ENCODE measurements at regions not wholly inside any gene's neighbourhood (a gene's known extent, or its start where the extent isn't known, plus 50 kb on each side); places are given as distances from the start of the nearest gene placed in this dataset.

DNA sequence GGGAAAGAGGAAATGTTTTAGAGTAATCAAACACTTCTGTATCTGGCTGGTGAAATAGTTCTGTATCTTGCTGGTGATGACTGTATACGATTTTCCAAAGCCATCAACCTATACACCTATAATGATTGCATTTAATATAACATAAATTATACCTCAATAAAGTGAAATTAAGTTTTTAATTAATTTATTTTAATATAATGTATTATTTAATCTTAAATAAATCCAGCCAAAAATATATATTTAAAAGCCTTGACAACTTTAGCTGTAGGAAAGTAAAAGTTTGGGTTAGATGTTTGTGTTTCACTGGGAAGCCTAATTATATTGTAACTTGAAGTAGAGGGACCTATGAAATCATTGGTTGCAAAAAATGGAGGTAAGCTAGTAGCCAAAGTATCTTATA, 654.8 kb upstream of the MIS18BP1 start:
- Histone ChIP-seq H3K27me3 (ENCODE audit: low read depth) (no peaks in the 10 kb centered on the region), H3K4me1 (no peaks in the 10 kb centered on the region), H3K27ac (no peak overlapping the region), H3K9me3 (no peaks in the 10 kb centered on the region), H3K36me3 (no peaks in the 10 kb centered on the region), H3K4me3 (no peak overlapping the region)
- ATAC-seq = no peak
- intact Hi-C loops (cut with DNase I) = no loop called here
- TF ChIP-seq, protein P1, sequence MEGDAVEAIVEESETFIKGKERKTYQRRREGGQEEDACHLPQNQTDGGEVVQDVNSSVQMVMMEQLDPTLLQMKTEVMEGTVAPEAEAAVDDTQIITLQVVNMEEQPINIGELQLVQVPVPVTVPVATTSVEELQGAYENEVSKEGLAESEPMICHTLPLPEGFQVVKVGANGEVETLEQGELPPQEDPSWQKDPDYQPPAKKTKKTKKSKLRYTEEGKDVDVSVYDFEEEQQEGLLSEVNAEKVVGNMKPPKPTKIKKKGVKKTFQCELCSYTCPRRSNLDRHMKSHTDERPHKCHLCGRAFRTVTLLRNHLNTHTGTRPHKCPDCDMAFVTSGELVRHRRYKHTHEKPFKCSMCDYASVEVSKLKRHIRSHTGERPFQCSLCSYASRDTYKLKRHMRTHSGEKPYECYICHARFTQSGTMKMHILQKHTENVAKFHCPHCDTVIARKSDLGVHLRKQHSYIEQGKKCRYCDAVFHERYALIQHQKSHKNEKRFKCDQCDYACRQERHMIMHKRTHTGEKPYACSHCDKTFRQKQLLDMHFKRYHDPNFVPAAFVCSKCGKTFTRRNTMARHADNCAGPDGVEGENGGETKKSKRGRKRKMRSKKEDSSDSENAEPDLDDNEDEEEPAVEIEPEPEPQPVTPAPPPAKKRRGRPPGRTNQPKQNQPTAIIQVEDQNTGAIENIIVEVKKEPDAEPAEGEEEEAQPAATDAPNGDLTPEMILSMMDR (IDR thresholded peaks at IDR 0.05) = no peak
- no peak for DNase-seq

DNA sequence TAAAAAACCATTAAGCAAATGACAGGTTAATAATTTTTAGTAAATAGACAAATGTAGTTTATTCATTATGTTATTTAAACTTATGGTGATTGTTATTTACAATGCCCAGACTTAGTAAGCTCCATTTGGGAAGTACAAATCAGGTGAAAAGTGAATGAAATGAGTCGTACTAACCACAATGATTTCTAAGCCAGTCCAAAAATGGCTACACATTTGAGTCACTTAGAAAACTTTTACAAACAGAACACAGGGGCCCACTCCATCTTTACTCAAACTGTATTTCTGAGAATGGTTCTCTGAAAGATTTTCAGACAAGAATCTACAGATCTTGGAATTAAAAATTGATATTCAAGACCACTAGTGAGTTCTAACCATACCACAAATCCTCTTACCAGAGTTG, 653.3 kb upstream of the MIS18BP1 start:
- TF ChIP-seq, protein P1 (IDR thresholded peaks at IDR 0.05) = no peak
- no peaks in the 10 kb centered on the region for H3K9me3 ChIP-seq
- H3K36me3 ChIP-seq = no peaks in the 10 kb centered on the region
- H3K27me3 ChIP-seq (ENCODE audit: low read depth) = no peaks in the 10 kb centered on the region
- no peaks in the 10 kb centered on the region for H3K4me1 ChIP-seq
- no peak overlapping the region for H3K27ac ChIP-seq
- H3K4me3 ChIP-seq = no peak overlapping the region
- no peak for DNase-seq
- no peak for ATAC-seq
- intact Hi-C loops (cut with DNase I) = no loop called here

DNA sequence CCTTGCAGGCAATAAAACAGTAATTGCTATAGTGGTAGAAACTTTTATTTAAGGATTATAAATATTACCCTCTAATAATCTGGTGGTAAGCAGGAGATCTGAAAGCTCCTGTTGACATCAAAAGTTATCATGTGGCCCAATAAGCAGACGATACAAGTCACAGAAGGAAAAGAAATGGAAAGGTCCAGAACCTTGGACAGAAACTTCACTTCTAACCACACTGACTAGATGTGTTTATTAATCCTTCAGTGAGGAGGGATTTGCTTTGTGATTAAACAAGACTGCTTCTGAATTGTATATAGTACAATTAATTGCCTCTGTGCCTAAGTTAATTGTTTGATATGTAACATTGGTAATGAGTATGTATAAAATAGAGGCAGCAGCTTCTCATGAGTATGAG, 652.7 kb upstream of the MIS18BP1 start:
- DNase-seq = no peak
- intact Hi-C loops (cut with DNase I) = no loop called here
- ATAC-seq = no peak

DNA sequence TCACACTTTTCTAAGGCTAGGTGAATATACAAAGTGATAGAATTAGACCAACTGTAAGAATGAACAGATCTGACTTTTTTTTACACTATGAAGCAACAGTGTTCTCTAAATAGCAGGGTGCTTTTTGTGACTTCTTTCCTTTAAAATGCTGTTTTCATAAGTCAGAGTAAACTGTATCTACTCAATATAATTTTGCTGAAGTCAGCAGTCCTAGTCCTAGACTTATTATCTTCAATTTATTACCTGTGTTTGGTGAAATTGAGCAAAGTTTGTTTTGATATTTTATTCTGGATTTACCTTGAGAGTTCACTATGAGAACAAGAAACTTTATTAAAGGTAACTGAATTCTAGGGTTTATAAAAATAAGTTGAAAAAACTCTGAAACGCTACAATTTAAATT, 651.3 kb upstream of the MIS18BP1 start:
- no peak overlapping the region for H3K27ac ChIP-seq
- DNase-seq (no peak), ATAC-seq (no peak)
- H3K4me3 ChIP-seq = no peak overlapping the region
- no peaks in the 10 kb centered on the region for H3K9me3 ChIP-seq
- TF ChIP-seq, protein P1 (IDR thresholded peaks at IDR 0.05) = no peak
- intact Hi-C loops (cut with DNase I) = no loop called here
- H3K4me1 ChIP-seq = no peaks in the 10 kb centered on the region
- no peaks in the 10 kb centered on the region for H3K36me3 ChIP-seq
- no peaks in the 10 kb centered on the region for H3K27me3 ChIP-seq (ENCODE audit: low read depth)

More for the DNA sequence above, 652.7 kb upstream of the MIS18BP1 start:
- no peaks in the 10 kb centered on the region for H3K4me1 ChIP-seq
- H3K36me3 ChIP-seq = no peaks in the 10 kb centered on the region
- no peak overlapping the region for H3K4me3 ChIP-seq
- no peak overlapping the region for H3K27ac ChIP-seq
- H3K9me3 ChIP-seq = no peaks in the 10 kb centered on the region
- TF ChIP-seq, protein P1 (IDR thresholded peaks at IDR 0.05) = no peak
- H3K27me3 ChIP-seq (ENCODE audit: low read depth) = no peaks in the 10 kb centered on the region

DNA sequence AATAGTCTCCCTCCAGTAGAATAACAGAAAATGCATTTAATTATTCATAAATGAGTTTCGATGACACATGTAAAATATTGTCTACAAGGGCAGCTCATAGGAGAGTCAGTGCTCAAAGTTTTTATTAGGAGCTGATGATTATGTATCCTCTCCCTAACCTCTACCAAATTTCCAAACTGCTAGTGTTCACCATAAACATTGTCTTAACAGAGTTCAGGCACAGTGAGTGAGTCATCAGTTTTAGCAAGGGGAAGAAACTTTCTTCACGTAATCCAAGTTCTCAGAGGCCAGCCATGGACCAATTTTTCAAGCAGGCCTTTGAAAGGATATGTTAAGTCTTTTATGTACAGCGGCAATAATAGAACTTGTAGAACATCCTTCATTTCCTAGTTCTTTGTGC, 649.2 kb upstream of the MIS18BP1 start:
- H3K9me3 ChIP-seq = no peaks in the 10 kb centered on the region
- DNase-seq = no peak
- no peak overlapping the region for H3K4me3 ChIP-seq
- TF ChIP-seq, protein P1 (IDR thresholded peaks at IDR 0.05) = no peak
- H3K4me1 ChIP-seq = no peaks in the 10 kb centered on the region
- H3K36me3 ChIP-seq = no peaks in the 10 kb centered on the region
- no peak for ATAC-seq
- intact Hi-C loops (cut with DNase I) = no loop called here
- no peaks in the 10 kb centered on the region for H3K27me3 ChIP-seq (ENCODE audit: low read depth)
- no peak overlapping the region for H3K27ac ChIP-seq

DNA sequence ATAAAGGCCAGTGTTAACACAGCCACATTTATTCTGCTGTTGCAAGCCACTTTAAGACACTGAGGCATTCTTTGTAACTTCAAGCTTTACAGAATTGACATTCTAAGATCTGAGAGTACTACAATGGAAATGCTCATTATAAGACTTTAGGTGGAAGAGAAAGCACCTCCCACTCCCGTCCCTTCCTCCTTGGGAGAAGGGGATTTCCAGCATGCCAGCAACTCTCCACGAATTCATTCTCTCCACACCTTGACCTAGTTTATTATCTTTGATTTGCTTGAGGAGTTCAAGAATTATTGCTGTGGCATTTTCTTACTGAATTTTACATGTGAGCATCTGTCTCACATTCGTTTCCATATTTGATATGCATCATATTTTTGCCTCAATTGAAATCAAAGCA, 644.4 kb upstream of the MIS18BP1 start:
- TF ChIP-seq, protein P1 (IDR thresholded peaks at IDR 0.05) = no peak
- intact Hi-C loops (cut with DNase I) = no loop called here
- Histone ChIP-seq H3K27ac (no peak overlapping the region), H3K4me1 (no peaks in the 10 kb centered on the region), H3K4me3 (no peak overlapping the region), H3K9me3 (no peaks in the 10 kb centered on the region), H3K36me3 (no peaks in the 10 kb centered on the region), H3K27me3 (ENCODE audit: low read depth) (no peaks in the 10 kb centered on the region)
- ATAC-seq (peak; percentile 15 to 50), DNase-seq (no peak)

Measured in lower lobe of right lung (tissue), 2 donors.